Spleen (tissue), 11 donors: ENCODE measurements at regions not wholly inside any gene's neighbourhood (a gene's known extent, or its start where the extent isn't known, plus 50 kb on each side); places are given as distances from the start of the nearest gene placed in this dataset.
"Not testable (repeated sequence)": the region's sequence is repeated elsewhere in the genome, so short reads cannot be mapped to it uniquely, and the experiment has no call there.

Experiments
- DNase-seq: peaks from one replicate; pipeline ENCODE4 v3.0.0-alpha.2; 2020
- H3K27ac ChIP-seq, 8 donors: fragments of 200-600 bp; sonication (generic) in 7 of 8; 1 replicate in 4 of 8; 2 replicates in 4 of 8; pipeline versions ENCODE4 v1.5.0 to v1.8.0; 2016 to 2021; ENCODE audit warnings: inconsistent platforms in 4 of 8, mild to moderate bottlenecking in 4 of 8, moderate library complexity in 1 of 8
- H3K27me3 ChIP-seq, 7 donors: fragments of 200-600 bp; sonication (generic) in 6 of 7; replicated peaks in 1 of 7; 1 replicate in 4 of 7; 2 replicates in 3 of 7; pipeline versions ENCODE4 v1.5.0 to v1.8.0; 2016 to 2021; ENCODE audit warnings: inconsistent platforms in 3 of 7, mild to moderate bottlenecking in 1 of 7
- H3K36me3 ChIP-seq, 6 donors: fragments of 200-600 bp; sonication (generic) in 5 of 6; 1 replicate in 4 of 6; 2 replicates in 2 of 6; pipeline versions ENCODE4 v1.5.0 to v1.8.0; 2016 to 2021; ENCODE audit warnings: inconsistent platforms in 2 of 6
- H3K4me1 ChIP-seq, 6 donors: fragments of 200-600 bp; sonication (generic) in 5 of 6; 1 replicate in 3 of 6; 2 replicates in 3 of 6; pipeline versions ENCODE4 v1.5.0 to v1.8.0; 2016 to 2021; ENCODE audit warnings: inconsistent platforms in 3 of 6
- H3K4me3 ChIP-seq, 8 donors: fragments of 200-600 bp; sonication (generic) in 7 of 8; 1 replicate in 4 of 8; 2 replicates in 4 of 8; pipeline versions ENCODE4 v1.5.0 to v1.8.0; 2016 to 2021; ENCODE audit warnings: inconsistent platforms in 4 of 8, mild to moderate bottlenecking in 4 of 8, moderate library complexity in 2 of 8
- H3K9me3 ChIP-seq, 8 donors: fragments of 200-600 bp; sonication (generic) in 7 of 8; 1 replicate in 4 of 8; 2 replicates in 4 of 8; pipeline versions ENCODE4 v1.5.0 to v1.8.0; 2016 to 2021; ENCODE audit warnings: inconsistent platforms in 4 of 8
- CTCF ChIP-seq, 11 experiments: fragments of 200-600 bp in 7 of 11; fragments of 450-650 bp in 4 of 11; sonication (generic) in 4 of 11; IDR thresholded peaks in 8 of 11; conservative IDR thresholded peaks in 3 of 11; 1 replicate in 7 of 11; 2 replicates in 4 of 11; pipeline versions ENCODE4 v1.4.0 to v1.8.0; 2016 to 2021; ENCODE audit warnings: antibody characterized with exemption in 11 of 11, inconsistent platforms in 4 of 11, mild to moderate bottlenecking in 1 of 11
- POLR2A ChIP-seq, 3 donors: fragments of 450-650 bp; IDR thresholded peaks; one replicate each; pipeline ENCODE4 v1.5.1; 2017; ENCODE audit warnings: antibody characterized with exemption in 3 of 3, mild to moderate bottlenecking in 1 of 3
- POLR2AphosphoS5 ChIP-seq, 3 donors: sonication (generic); formaldehyde crosslinking; IDR thresholded peaks; one replicate each; pipeline ENCODE4 v1.5.1; 2017; ENCODE audit warnings: antibody characterized with exemption in 3 of 3
- WGBS, 5 donors: extraction: QIAGEN DNeasy Blood & Tissue Kit in 3 of 5; methylation state at CpG; one replicate each; pipeline versions ENCODE4 v1.1.5 to v1.1.7; 2013 to 2018; 5-methylcytosine and 5-hydroxymethylcytosine counted together
- intact Hi-C: fragments of 100-400 bp; cut with DNase I; formaldehyde crosslinking; loops from one replicate; pipeline ENCODE4 v1.15.0; 2023; ENCODE audit warnings: low total_unique reads
- donor health status: healthy with polysubstance abuse.
- donor health status: DM: no; HTN: no; CAD: no; lungs with moderate emphysema.
- donor health status: DM: no; HTN: no; CAD: no.
- donor health status: Bipolar disorder and iron deficiency.
- donor health status: healthy.
- donor health status: DM: no; HTN: no; CAD: no.
- donor health status: DM: yes; HTN: yes; CAD: no.

- DNase-seq, H3K9me3 ChIP-seq, H3K36me3 ChIP-seq, H3K27ac ChIP-seq, intact Hi-C loops, H3K4me3 ChIP-seq, H3K27me3 ChIP-seq: not testable (repeated sequence)
- H3K4me1 ChIP-seq = peaks cover 0 to 14% (median 0%) of the 10 kb centered on the region in 6 donors
- peak in 4 of 11 experiments; percentile 15 to 36 (median 32) for TF ChIP-seq CTCF (IDR thresholded peaks at IDR 0.05 in 8 of 11, conservative IDR thresholded peaks at IDR 0.05 in 3 of 11)
Measured at GRCh38 chr7:76130661-76131060, 71.0 kb upstream of the SRRM3 start.

DNA sequence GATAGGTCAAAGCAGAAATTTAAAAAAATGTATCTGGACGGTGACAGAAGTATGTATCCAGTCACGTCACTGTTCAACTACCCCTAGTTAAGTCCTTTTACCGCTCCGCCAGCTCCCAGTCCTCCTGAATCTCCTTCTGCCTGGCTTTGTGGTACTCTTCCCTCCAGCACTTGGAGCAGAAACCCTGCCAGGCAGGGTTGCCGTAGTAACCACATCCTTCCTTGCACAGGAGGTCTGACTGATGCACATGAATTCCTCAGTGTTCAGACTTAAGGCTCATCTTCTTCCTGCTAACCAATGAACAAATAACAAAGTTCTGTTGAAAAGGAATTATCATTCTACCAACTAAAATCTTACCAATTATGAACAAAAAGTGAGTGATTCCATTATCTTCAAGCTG, 69.8 kb upstream of the SRRM3 start:
- H3K36me3 ChIP-seq, H3K4me3 ChIP-seq, intact Hi-C loops, H3K9me3 ChIP-seq, DNase-seq, H3K27ac ChIP-seq, H3K27me3 ChIP-seq: not testable (repeated sequence)
- peaks cover 0 to 14% (median 0%) of the 10 kb centered on the region in 6 donors for H3K4me1 ChIP-seq
- WGBS, 5 donors = 56 to 73% (median 64%) methylated on average over 5 of the region's 5 CpGs

- DNase-seq = no peak
- Histone ChIP-seq H3K36me3 (no peaks in the 10 kb centered on the region), H3K9me3 (no peaks in the 10 kb centered on the region), H3K4me1 (peaks cover 0 to 14% (median 0%) of the 10 kb centered on the region in 6 donors), H3K4me3 (peak overlapping the region in 1 of 8 donors; percentile 8), H3K27ac (peak overlapping the region in 1 of 8 donors; percentile 23), H3K27me3 (no peaks in the 10 kb centered on the region)
- TF ChIP-seq CTCF (IDR thresholded peaks at IDR 0.05 in 8 of 11, conservative IDR thresholded peaks at IDR 0.05 in 3 of 11) (no peak), POLR2A (IDR thresholded peaks at IDR 0.05) (no peak), POLR2AphosphoS5 (IDR thresholded peaks at IDR 0.05) (no peak)
- 38 to 65% (median 50%) methylated on average over 7 of the region's 7 CpGs for WGBS, 5 donors
- intact Hi-C loops = no loop called here
Measured at GRCh38 chr7:76133164-76133775, 68.4 kb upstream of the SRRM3 start.

GRCh38 chr7:76133839-76134238, 67.9 kb upstream of the SRRM3 start:
- Histone ChIP-seq H3K27ac (peak overlapping the region in 1 of 8 donors; percentile 23), H3K36me3 (no peaks in the 10 kb centered on the region), H3K27me3 (no peaks in the 10 kb centered on the region), H3K4me1 (peaks cover 0 to 14% (median 0%) of the 10 kb centered on the region in 6 donors), H3K4me3 (peak overlapping the region in 1 of 8 donors; percentile 8), H3K9me3 (no peaks in the 10 kb centered on the region)
- 16 to 44% (median 25%) methylated on average over 3 of the region's 3 CpGs for WGBS, 5 donors
- no peak for DNase-seq
- TF ChIP-seq POLR2A (IDR thresholded peaks at IDR 0.05) = no peak
- TF ChIP-seq POLR2AphosphoS5 (IDR thresholded peaks at IDR 0.05) = no peak
- TF ChIP-seq CTCF (IDR thresholded peaks at IDR 0.05 in 8 of 11, conservative IDR thresholded peaks at IDR 0.05 in 3 of 11) = no peak
- intact Hi-C loops = no loop called here

- H3K9me3 ChIP-seq, H3K4me3 ChIP-seq, H3K27ac ChIP-seq, H3K27me3 ChIP-seq, intact Hi-C loops, H3K36me3 ChIP-seq, DNase-seq: not testable (repeated sequence)
- 69 to 85% (median 72%) methylated on average over 2 of the region's 2 CpGs for WGBS, 5 donors
- peaks cover 0 to 14% (median 0%) of the 10 kb centered on the region in 6 donors for H3K4me1 ChIP-seq
Measured at GRCh38 chr7:76135263-76135662, 66.4 kb upstream of the SRRM3 start.

DNA sequence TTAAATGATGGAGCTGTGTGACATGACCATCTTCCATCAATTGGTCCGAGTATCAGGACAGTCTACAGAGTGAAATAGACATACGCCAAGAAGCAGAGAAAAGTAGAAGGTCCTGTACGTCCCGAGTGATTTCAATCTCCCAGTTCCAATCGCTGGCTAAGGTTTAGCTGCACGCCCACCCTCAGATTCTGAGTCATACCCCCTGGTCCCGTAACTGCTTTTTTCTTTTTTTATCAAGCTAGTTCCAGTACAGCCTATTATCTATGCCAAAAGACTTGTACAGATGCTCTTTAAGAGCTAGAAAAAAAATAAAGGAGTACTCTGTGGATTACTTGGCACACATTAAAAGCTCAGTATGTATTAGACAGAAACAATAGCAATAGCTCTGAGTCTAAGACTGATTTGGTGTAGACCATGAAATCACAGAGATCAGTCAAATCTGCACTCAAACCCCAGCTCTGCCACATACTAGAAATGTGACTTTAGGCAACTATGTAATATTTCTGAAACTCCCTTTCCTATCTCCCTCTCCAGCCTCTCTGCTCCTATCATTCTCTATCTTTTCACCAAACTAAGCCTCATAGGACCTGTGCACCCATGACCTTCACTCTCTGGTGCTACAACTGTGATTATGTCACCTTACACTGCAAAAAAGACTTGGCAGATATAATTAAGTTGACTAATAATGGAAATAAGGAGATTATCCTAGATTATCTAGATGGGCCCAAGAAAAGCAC, 63.0 kb upstream of the SRRM3 start:
- H3K27ac ChIP-seq, H3K27me3 ChIP-seq, intact Hi-C loops, DNase-seq, H3K36me3 ChIP-seq, H3K4me1 ChIP-seq, H3K4me3 ChIP-seq, H3K9me3 ChIP-seq: not testable (repeated sequence)
- WGBS, 5 donors = 76 to 94% (median 89%) methylated on average over 7 of the region's 7 CpGs
